Stimulated activated CD8-positive, alpha-beta memory T cell treated with anti-CD3 and anti-CD28 coated beads, Interleukin-4, amount 100 ng/mL, for 24 hours (primary cell): ENCODE measurements at regions not wholly inside any gene's neighbourhood (a gene's known extent, or its start where the extent isn't known, plus 50 kb on each side); places are given as distances from the start of the nearest gene placed in this dataset.

Source experiments
- DNase-seq: peaks from one replicate; pipeline ENCODE4 v3.0.0-alpha.2; 2020; ENCODE audit warnings: low read depth

- DNase-seq: no peak
Observed at GRCh38 chr6:145497006-145497405, 238.3 kb downstream of the EPM2A start.

- DNase-seq: no peak
Observed at GRCh38 chr6:145498425-145498824, 236.9 kb downstream of the EPM2A start.

GRCh38 chr6:145502416-145502815 is 232.9 kb downstream of the EPM2A start:
- no peak for DNase-seq

- no peak for DNase-seq
Observed at GRCh38 chr6:145506136-145506535, 229.2 kb downstream of the EPM2A start.

- no peak for DNase-seq
Observed at GRCh38 chr6:145506565-145506964, 228.8 kb downstream of the EPM2A start.

- no peak for DNase-seq
Observed at GRCh38 chr6:145507239-145507638, 228.1 kb downstream of the EPM2A start.

GRCh38 chr6:145508107-145508506 is 227.2 kb downstream of the EPM2A start:
- no peak for DNase-seq

- no peak for DNase-seq
Observed at GRCh38 chr6:145517492-145517891, 217.8 kb downstream of the EPM2A start.

GRCh38 chr6:145525038-145525437 is 210.3 kb downstream of the EPM2A start:
- DNase-seq: no peak

- no peak for DNase-seq
Observed at GRCh38 chr6:145529582-145529981, 205.7 kb downstream of the EPM2A start.

- DNase-seq: no peak
Observed at GRCh38 chr6:145530454-145530853, 204.9 kb downstream of the EPM2A start.

- DNase-seq: no peak
Observed at GRCh38 chr6:145531032-145531431, 204.3 kb downstream of the EPM2A start.

GRCh38 chr6:145531822-145532221 is 203.5 kb downstream of the EPM2A start:
- DNase-seq: no peak

GRCh38 chr6:145532361-145532760 is 203.0 kb downstream of the EPM2A start:
- DNase-seq: no peak

- DNase-seq: no peak
Observed at GRCh38 chr6:145534989-145535388, 200.3 kb downstream of the EPM2A start.

GRCh38 chr6:145538989-145539388 is 196.3 kb downstream of the EPM2A start:
- no peak for DNase-seq

GRCh38 chr6:145539831-145540230 is 195.5 kb downstream of the EPM2A start:
- no peak for DNase-seq

GRCh38 chr6:145540741-145541140 is 194.6 kb downstream of the EPM2A start:
- DNase-seq: no peak

GRCh38 chr6:145544041-145544440 is 191.3 kb downstream of the EPM2A start:
- no peak for DNase-seq

- no peak for DNase-seq
Observed at GRCh38 chr6:145544514-145544913, 190.8 kb downstream of the EPM2A start.

GRCh38 chr6:145546265-145546664 is 189.1 kb downstream of the EPM2A start:
- no peak for DNase-seq

- no peak for DNase-seq
Observed at GRCh38 chr6:145547594-145548335, 187.6 kb downstream of the EPM2A start.

- no peak for DNase-seq
Observed at GRCh38 chr6:145548933-145549648, 186.2 kb downstream of the EPM2A start.

- no peak for DNase-seq
Observed at GRCh38 chr6:145551164-145551563, 184.2 kb downstream of the EPM2A start.
